Ishikawa (cell line): ENCODE measurements at regions not wholly inside any gene's neighbourhood (a gene's known extent, or its start where the extent isn't known, plus 50 kb on each side); places are given as distances from the start of the nearest gene placed in this dataset.

Experiments
- EGR1 ChIP-seq: IDR thresholded peaks from 2 replicates; pipeline ENCODE4 v1.6.1; 2012
- MAX ChIP-seq: IDR thresholded peaks from 2 replicates; pipeline ENCODE4 v1.6.1; 2012
- USF1 ChIP-seq: IDR thresholded peaks from 2 replicates; pipeline ENCODE4 v1.6.1; 2012

GRCh38 chr9:7454624-7455023 lies 345.0 kb downstream of the DMAC1 start:
- TF ChIP-seq MAX (no peak), USF1 (no peak), EGR1 (no peak)
